Spleen (tissue), 7 donors: ENCODE measurements at regions not wholly inside any gene's neighbourhood (a gene's known extent, or its start where the extent isn't known, plus 50 kb on each side); places are given as distances from the start of the nearest gene placed in this dataset.

ENCODE experiments used
- CTCF ChIP-seq, 11 experiments: fragments of 200-600 bp in 7 of 11; fragments of 450-650 bp in 4 of 11; sonication (generic) in 4 of 11; IDR thresholded peaks in 8 of 11; conservative IDR thresholded peaks in 3 of 11; 1 replicate in 7 of 11; 2 replicates in 4 of 11; pipeline versions ENCODE4 v1.4.0 to v1.8.0; 2016 to 2021; ENCODE audit warnings: antibody characterized with exemption in 11 of 11, inconsistent platforms in 4 of 11, mild to moderate bottlenecking in 1 of 11
- POLR2A ChIP-seq, 3 donors: fragments of 450-650 bp; IDR thresholded peaks; one replicate each; pipeline ENCODE4 v1.5.1; 2017; ENCODE audit warnings: antibody characterized with exemption in 3 of 3, mild to moderate bottlenecking in 1 of 3
- POLR2AphosphoS5 ChIP-seq, 3 donors: sonication (generic); formaldehyde crosslinking; IDR thresholded peaks; one replicate each; pipeline ENCODE4 v1.5.1; 2017; ENCODE audit warnings: antibody characterized with exemption in 3 of 3
- donor health status: DM: no; HTN: no; CAD: no; lungs with moderate emphysema.
- donor health status: DM: no; HTN: no; CAD: no.
- donor health status: DM: no; HTN: no; CAD: no.

DNA sequence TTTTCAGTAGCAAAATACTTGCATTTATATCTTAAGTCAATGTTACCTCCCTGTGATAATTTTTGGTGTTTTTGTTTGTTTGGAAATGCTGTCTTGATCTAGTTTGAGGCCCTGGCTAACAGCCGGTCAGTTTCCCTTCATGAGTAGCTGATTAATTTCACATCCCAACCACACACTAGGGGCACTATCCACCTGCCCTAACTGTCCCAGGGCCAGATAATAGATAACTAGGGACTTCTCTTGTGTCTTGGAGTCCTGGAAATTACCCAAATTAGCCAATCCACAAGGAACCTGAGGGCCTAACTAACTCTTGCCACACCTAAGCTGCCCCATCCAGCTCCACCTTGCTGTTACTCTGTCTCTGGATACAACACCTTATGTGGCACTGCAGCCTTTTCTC lies 399.9 kb downstream of the FOXG1 start:
- no peak for TF ChIP-seq CTCF (IDR thresholded peaks at IDR 0.05 in 8 of 11, conservative IDR thresholded peaks at IDR 0.05 in 3 of 11)
- TF ChIP-seq POLR2A (IDR thresholded peaks at IDR 0.05) = no peak
- no peak for TF ChIP-seq POLR2AphosphoS5 (IDR thresholded peaks at IDR 0.05)
